ENCODE measurements at regions not wholly inside any gene's neighbourhood (a gene's known extent, or its start where the extent isn't known, plus 50 kb on each side); places are given as distances from the start of the nearest gene placed in this dataset.
A peak's percentile ranks its signal among the peaks of the same experiment; 100 is the strongest.
"Not testable (repeated sequence)": the region's sequence is repeated elsewhere in the genome, so short reads cannot be mapped to it uniquely, and the experiment has no call there.

- Histone ChIP-seq H3K4me3 (ENCODE audit: low read depth, low read length) (no peak overlapping the region), H3K9me3 (ENCODE audit: severe bottlenecking) (no peaks in the 10 kb centered on the region), H3K27ac (no peak overlapping the region), H3K27me3 (ENCODE audit: insufficient read depth, low read depth, severe bottlenecking) (peaks cover 15% of the 10 kb centered on the region), H3K36me3 (no peaks in the 10 kb centered on the region)
- no peak for TF ChIP-seq CTCF (IDR thresholded peaks at IDR 0.05; ENCODE audit: low read depth, low read length)
- DNase-seq, result no peak
These were observed 121.5 kb upstream of the HCRTR2 start for GRCh38 chr6:55052846-55053245.

- no peak for DNase-seq
- H3K27me3 ChIP-seq (ENCODE audit: insufficient read depth, low read depth, severe bottlenecking), result peaks cover 5% of the 10 kb centered on the region
- no peak overlapping the region for H3K4me3 ChIP-seq (ENCODE audit: low read depth, low read length)
- TF ChIP-seq CTCF (IDR thresholded peaks at IDR 0.05; ENCODE audit: low read depth, low read length), result no peak
- H3K27ac ChIP-seq, result no peak overlapping the region
- H3K36me3 ChIP-seq, result no peaks in the 10 kb centered on the region
- no peaks in the 10 kb centered on the region for H3K9me3 ChIP-seq (ENCODE audit: severe bottlenecking)
These were observed 115.6 kb upstream of the HCRTR2 start for GRCh38 chr6:55058682-55059081.

DNA sequence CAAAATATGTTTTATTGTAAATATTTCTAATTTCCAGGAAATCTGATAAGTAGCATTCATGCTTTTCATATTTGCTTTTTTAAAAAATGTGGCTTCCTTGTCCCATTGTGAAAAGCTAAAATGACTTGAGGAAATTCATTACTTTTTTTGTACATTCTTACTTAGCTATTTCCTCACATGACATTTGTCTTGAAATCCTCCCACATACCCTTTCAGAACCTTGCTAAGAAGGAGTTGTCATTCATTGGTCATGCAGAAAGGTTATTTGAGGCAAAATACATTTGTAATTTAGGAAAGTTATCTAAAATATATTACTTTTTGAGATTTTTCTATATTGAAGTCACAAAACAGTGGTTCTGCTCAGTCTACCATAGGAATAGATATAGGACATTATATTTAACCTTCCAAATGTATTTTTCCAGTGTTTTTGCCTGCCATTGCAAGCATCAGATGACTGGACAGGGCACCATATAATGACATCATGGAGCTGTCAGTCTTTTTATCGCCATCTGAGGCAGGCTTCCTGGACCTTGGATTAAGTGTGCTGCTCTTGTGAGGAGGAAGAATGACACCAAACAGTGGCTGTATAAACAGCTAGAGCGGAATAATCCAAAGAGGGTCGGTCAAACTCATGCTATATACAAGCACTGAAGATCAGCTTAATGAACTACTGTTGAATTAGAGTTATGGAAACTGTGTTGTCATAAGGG, 109.4 kb upstream of the HCRTR2 start:
- no peak overlapping the region for H3K27ac ChIP-seq
- TF ChIP-seq CTCF (IDR thresholded peaks at IDR 0.05; ENCODE audit: low read depth, low read length), result no peak

GRCh38 chr6:55069132-55069781, 105.1 kb upstream of the HCRTR2 start:
- Histone ChIP-seq H3K4me3 (ENCODE audit: low read depth, low read length) (no peak overlapping the region), H3K9me3 (ENCODE audit: severe bottlenecking) (no peaks in the 10 kb centered on the region), H3K27me3 (ENCODE audit: insufficient read depth, low read depth, severe bottlenecking) (peaks cover 35% of the 10 kb centered on the region), H3K27ac (no peak overlapping the region), H3K36me3 (no peaks in the 10 kb centered on the region)
- peak; percentile 64 for TF ChIP-seq CTCF (IDR thresholded peaks at IDR 0.05; ENCODE audit: low read depth, low read length)
- peak; percentile 42 for DNase-seq

More for the DNA sequence above, 109.4 kb upstream of the HCRTR2 start:
- H3K36me3 ChIP-seq, result no peaks in the 10 kb centered on the region
- no peak overlapping the region for H3K4me3 ChIP-seq (ENCODE audit: low read depth, low read length)
- no peak for DNase-seq
- peaks cover 14% of the 10 kb centered on the region for H3K27me3 ChIP-seq (ENCODE audit: insufficient read depth, low read depth, severe bottlenecking)
- no peaks in the 10 kb centered on the region for H3K9me3 ChIP-seq (ENCODE audit: severe bottlenecking)

- Histone ChIP-seq H3K27me3 (ENCODE audit: insufficient read depth, low read depth, severe bottlenecking) (peaks cover 13% of the 10 kb centered on the region), H3K36me3 (no peaks in the 10 kb centered on the region), H3K9me3 (ENCODE audit: severe bottlenecking) (no peaks in the 10 kb centered on the region), H3K27ac (no peak overlapping the region), H3K4me3 (ENCODE audit: low read depth, low read length) (no peak overlapping the region)
- TF ChIP-seq CTCF (IDR thresholded peaks at IDR 0.05; ENCODE audit: low read depth, low read length), result no peak
- DNase-seq, result no peak
These were observed 92.3 kb upstream of the HCRTR2 start for GRCh38 chr6:55082021-55082420.

DNA sequence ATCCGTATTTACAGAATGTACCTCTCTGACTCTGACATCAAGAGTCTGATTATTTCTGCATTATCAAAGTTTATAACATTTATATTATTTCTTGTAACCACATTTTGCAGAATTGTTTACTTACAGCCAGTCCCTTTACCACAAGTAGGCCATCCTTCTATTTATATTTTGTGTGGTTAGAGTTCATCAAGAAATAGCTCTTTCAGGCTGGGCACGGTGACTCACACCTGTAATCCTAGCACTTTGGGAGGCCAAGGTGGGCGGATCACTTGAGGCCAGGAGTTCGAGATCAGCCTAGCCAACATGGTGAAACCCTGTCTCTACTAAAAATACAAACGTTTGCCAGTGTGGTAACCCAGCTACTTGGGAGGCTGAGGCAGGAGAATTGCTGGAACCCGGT, 86.3 kb upstream of the HCRTR2 start:
- DNase-seq; H3K4me3 ChIP-seq (ENCODE audit: low read depth, low read length); H3K27ac ChIP-seq; H3K36me3 ChIP-seq; H3K9me3 ChIP-seq (ENCODE audit: severe bottlenecking): not testable (repeated sequence)
- peaks cover 17% of the 10 kb centered on the region for H3K27me3 ChIP-seq (ENCODE audit: insufficient read depth, low read depth, severe bottlenecking)
